ENCODE measurements at regions not wholly inside any gene's neighbourhood (a gene's known extent, or its start where the extent isn't known, plus 50 kb on each side); places are given as distances from the start of the nearest gene placed in this dataset.

DNA sequence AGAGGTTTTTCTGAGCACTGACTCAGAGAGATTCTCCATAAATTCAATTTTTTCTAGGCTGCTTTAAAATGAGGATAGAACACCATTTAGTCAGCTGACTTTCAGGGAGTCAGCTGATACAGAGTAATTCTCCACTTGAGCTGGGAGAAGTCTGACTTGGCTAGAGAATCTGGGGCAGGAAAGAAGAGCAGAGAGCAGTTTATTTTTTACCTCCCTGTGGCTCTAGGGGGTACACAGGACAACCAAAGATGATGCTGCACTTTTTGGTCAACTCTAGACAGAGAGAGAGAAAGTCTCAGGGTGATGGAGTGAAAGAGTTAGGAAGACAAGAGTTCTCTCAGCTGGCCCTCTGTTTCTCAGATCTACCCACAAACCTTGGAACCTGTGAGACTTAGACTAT, 67.3 kb upstream of the EED start:
- Histone ChIP-seq H3K4me3 (ENCODE audit: low read depth in 1 of 3, low read length in 3 of 3) (no peak overlapping the region), H3K27me3 (ENCODE audit: control insufficient read depth in 4 of 4, insufficient read depth in 4 of 4, low read length in 3 of 4) (no peaks in the 10 kb centered on the region), H3K9ac (ENCODE audit: low read depth in 1 of 2, low read length in 2 of 2) (no peak overlapping the region), H3K9me3 (ENCODE audit: control insufficient read depth in 4 of 4, low read length in 3 of 4) (no peaks in the 10 kb centered on the region), H3K36me3 (ENCODE audit: control insufficient read depth in 4 of 4, insufficient read depth in 3 of 4, low read depth in 1 of 4, low read length in 3 of 4) (no peaks in the 10 kb centered on the region), H3K27ac (ENCODE audit: low read depth in 1 of 2, low read length in 2 of 2) (no peak overlapping the region), H3K4me1 (ENCODE audit: control insufficient read depth in 4 of 4, insufficient read depth in 4 of 4, low read length in 3 of 4) (peaks cover 3 to 34% (median 31%) of the 10 kb centered on the region in 4 donors)
- no peak for TF ChIP-seq FOXA2 (IDR thresholded peaks at IDR 0.05)
- TF ChIP-seq, protein P1, sequence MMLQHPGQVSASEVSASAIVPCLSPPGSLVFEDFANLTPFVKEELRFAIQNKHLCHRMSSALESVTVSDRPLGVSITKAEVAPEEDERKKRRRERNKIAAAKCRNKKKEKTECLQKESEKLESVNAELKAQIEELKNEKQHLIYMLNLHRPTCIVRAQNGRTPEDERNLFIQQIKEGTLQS (IDR thresholded peaks at IDR 0.05), result no peak
- TF ChIP-seq, protein P2, sequence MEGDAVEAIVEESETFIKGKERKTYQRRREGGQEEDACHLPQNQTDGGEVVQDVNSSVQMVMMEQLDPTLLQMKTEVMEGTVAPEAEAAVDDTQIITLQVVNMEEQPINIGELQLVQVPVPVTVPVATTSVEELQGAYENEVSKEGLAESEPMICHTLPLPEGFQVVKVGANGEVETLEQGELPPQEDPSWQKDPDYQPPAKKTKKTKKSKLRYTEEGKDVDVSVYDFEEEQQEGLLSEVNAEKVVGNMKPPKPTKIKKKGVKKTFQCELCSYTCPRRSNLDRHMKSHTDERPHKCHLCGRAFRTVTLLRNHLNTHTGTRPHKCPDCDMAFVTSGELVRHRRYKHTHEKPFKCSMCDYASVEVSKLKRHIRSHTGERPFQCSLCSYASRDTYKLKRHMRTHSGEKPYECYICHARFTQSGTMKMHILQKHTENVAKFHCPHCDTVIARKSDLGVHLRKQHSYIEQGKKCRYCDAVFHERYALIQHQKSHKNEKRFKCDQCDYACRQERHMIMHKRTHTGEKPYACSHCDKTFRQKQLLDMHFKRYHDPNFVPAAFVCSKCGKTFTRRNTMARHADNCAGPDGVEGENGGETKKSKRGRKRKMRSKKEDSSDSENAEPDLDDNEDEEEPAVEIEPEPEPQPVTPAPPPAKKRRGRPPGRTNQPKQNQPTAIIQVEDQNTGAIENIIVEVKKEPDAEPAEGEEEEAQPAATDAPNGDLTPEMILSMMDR (IDR thresholded peaks at IDR 0.05; ENCODE audit: low read depth, low read length, missing input control), result no peak
- no peak for TF ChIP-seq HNF4A (conservative IDR thresholded peaks at IDR 0.05)
- TF ChIP-seq TAF1 (conservative IDR thresholded peaks at IDR 0.05), result no peak
- no peak for TF ChIP-seq JUND (IDR thresholded peaks at IDR 0.05)
- no peak for TF ChIP-seq RAD21 (IDR thresholded peaks at IDR 0.05)
- no peak for TF ChIP-seq YY1 (IDR thresholded peaks at IDR 0.05)
- TF ChIP-seq HNF4G (IDR thresholded peaks at IDR 0.05), result no peak
- TF ChIP-seq SP1 (IDR thresholded peaks at IDR 0.05), result no peak
- TF ChIP-seq NR2F2 (IDR thresholded peaks at IDR 0.05), result no peak
- TF ChIP-seq, protein P3, sequence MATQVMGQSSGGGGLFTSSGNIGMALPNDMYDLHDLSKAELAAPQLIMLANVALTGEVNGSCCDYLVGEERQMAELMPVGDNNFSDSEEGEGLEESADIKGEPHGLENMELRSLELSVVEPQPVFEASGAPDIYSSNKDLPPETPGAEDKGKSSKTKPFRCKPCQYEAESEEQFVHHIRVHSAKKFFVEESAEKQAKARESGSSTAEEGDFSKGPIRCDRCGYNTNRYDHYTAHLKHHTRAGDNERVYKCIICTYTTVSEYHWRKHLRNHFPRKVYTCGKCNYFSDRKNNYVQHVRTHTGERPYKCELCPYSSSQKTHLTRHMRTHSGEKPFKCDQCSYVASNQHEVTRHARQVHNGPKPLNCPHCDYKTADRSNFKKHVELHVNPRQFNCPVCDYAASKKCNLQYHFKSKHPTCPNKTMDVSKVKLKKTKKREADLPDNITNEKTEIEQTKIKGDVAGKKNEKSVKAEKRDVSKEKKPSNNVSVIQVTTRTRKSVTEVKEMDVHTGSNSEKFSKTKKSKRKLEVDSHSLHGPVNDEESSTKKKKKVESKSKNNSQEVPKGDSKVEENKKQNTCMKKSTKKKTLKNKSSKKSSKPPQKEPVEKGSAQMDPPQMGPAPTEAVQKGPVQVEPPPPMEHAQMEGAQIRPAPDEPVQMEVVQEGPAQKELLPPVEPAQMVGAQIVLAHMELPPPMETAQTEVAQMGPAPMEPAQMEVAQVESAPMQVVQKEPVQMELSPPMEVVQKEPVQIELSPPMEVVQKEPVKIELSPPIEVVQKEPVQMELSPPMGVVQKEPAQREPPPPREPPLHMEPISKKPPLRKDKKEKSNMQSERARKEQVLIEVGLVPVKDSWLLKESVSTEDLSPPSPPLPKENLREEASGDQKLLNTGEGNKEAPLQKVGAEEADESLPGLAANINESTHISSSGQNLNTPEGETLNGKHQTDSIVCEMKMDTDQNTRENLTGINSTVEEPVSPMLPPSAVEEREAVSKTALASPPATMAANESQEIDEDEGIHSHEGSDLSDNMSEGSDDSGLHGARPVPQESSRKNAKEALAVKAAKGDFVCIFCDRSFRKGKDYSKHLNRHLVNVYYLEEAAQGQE (IDR thresholded peaks at IDR 0.05), result no peak
- TF ChIP-seq, protein P4, sequence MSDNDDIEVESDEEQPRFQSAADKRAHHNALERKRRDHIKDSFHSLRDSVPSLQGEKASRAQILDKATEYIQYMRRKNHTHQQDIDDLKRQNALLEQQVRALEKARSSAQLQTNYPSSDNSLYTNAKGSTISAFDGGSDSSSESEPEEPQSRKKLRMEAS (IDR thresholded peaks at IDR 0.05), result no peak
- no peak for DNase-seq (ENCODE audit: low spot score)

DNA sequence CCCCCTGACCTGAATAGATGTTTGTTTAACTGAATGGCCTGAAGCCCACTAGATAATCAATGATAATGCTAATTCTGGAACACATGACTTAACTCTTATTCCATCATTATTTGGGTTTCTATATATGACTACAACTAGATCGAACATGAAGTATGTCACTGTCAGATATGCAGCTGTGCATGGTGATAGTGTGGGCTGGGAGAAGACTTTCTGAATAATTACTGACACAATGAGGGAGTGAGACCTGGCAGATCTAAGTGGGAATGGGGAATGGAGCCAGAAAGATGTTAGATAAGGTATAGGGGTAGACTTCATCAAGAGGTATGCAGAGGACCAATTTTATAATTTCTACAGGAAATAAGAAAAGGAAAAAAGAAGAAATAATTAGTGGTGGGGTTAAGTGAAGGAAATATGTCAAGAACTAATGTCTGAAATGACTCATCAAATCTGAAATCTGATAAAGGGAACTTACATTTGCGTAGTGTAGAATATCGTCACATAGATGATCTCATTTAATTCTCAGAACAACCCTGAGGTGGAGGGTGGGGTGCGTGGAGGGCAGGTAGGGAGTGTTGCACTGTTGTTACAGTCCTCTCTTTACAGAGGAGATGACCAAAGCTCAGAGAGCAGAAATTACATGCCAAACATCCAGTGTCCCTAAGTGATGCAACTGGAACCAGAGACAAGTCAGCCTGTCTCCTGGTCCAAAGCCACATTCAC, 68.2 kb upstream of the EED start:
- H3K9ac ChIP-seq (ENCODE audit: low read depth in 1 of 2, low read length in 2 of 2), result no peak overlapping the region
- no peaks in the 10 kb centered on the region for H3K9me3 ChIP-seq (ENCODE audit: control insufficient read depth in 4 of 4, low read length in 3 of 4)
- no peak overlapping the region for H3K4me3 ChIP-seq (ENCODE audit: low read depth in 1 of 3, low read length in 3 of 3)
- H3K36me3 ChIP-seq (ENCODE audit: control insufficient read depth in 4 of 4, insufficient read depth in 3 of 4, low read depth in 1 of 4, low read length in 3 of 4), result no peaks in the 10 kb centered on the region
- peaks cover 3 to 34% (median 31%) of the 10 kb centered on the region in 4 donors for H3K4me1 ChIP-seq (ENCODE audit: control insufficient read depth in 4 of 4, insufficient read depth in 4 of 4, low read length in 3 of 4)
- no peaks in the 10 kb centered on the region for H3K27me3 ChIP-seq (ENCODE audit: control insufficient read depth in 4 of 4, insufficient read depth in 4 of 4, low read length in 3 of 4)
- 27% methylated on average over 4 of the region's 4 CpGs for WGBS
- DNase-seq (ENCODE audit: low spot score), result no peak
- H3K27ac ChIP-seq (ENCODE audit: low read depth in 1 of 2, low read length in 2 of 2), result peak overlapping the region; percentile 56 to 74
- TF ChIP-seq RAD21 (IDR thresholded peaks at IDR 0.05), result peak in 1 of 2 donors; percentile 44
- TF ChIP-seq, protein P3 (IDR thresholded peaks at IDR 0.05), result no peak
- TF ChIP-seq, protein P1 (IDR thresholded peaks at IDR 0.05), result peak; percentile 87
- no peak for TF ChIP-seq HNF4G (IDR thresholded peaks at IDR 0.05)
- no peak for TF ChIP-seq FOXA1 (IDR thresholded peaks at IDR 0.05)
- no peak for TF ChIP-seq TAF1 (conservative IDR thresholded peaks at IDR 0.05)
- TF ChIP-seq SP1 (IDR thresholded peaks at IDR 0.05), result peak; percentile 51
- TF ChIP-seq, protein P4 (IDR thresholded peaks at IDR 0.05), result no peak
- TF ChIP-seq FOXA2 (IDR thresholded peaks at IDR 0.05), result no peak
- TF ChIP-seq EGR1 (IDR thresholded peaks at IDR 0.05; ENCODE audit: low read depth in 2 of 2), result no peak
- no peak for TF ChIP-seq YY1 (IDR thresholded peaks at IDR 0.05)
- TF ChIP-seq, protein P5, sequence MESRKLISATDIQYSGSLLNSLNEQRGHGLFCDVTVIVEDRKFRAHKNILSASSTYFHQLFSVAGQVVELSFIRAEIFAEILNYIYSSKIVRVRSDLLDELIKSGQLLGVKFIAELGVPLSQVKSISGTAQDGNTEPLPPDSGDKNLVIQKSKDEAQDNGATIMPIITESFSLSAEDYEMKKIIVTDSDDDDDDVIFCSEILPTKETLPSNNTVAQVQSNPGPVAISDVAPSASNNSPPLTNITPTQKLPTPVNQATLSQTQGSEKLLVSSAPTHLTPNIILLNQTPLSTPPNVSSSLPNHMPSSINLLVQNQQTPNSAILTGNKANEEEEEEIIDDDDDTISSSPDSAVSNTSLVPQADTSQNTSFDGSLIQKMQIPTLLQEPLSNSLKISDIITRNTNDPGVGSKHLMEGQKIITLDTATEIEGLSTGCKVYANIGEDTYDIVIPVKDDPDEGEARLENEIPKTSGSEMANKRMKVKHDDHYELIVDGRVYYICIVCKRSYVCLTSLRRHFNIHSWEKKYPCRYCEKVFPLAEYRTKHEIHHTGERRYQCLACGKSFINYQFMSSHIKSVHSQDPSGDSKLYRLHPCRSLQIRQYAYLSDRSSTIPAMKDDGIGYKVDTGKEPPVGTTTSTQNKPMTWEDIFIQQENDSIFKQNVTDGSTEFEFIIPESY (IDR thresholded peaks at IDR 0.05), result no peak
- TF ChIP-seq JUND (IDR thresholded peaks at IDR 0.05), result peak in 1 of 2 donors; percentile 74
